ENCODE measurements at regions not wholly inside any gene's neighbourhood (a gene's known extent, or its start where the extent isn't known, plus 50 kb on each side); places are given as distances from the start of the nearest gene placed in this dataset.

GRCh38 chr5:18216016-18216415 is 581.8 kb downstream of the TAF11L14 start:
- TF ChIP-seq, protein P1, sequence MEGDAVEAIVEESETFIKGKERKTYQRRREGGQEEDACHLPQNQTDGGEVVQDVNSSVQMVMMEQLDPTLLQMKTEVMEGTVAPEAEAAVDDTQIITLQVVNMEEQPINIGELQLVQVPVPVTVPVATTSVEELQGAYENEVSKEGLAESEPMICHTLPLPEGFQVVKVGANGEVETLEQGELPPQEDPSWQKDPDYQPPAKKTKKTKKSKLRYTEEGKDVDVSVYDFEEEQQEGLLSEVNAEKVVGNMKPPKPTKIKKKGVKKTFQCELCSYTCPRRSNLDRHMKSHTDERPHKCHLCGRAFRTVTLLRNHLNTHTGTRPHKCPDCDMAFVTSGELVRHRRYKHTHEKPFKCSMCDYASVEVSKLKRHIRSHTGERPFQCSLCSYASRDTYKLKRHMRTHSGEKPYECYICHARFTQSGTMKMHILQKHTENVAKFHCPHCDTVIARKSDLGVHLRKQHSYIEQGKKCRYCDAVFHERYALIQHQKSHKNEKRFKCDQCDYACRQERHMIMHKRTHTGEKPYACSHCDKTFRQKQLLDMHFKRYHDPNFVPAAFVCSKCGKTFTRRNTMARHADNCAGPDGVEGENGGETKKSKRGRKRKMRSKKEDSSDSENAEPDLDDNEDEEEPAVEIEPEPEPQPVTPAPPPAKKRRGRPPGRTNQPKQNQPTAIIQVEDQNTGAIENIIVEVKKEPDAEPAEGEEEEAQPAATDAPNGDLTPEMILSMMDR (IDR thresholded peaks at IDR 0.05; ENCODE audit: low read depth, low read length, poor library complexity, severe bottlenecking) = no peak
- no peak for TF ChIP-seq EZH2phosphoT487 (IDR thresholded peaks at IDR 0.05; ENCODE audit: borderline replicate concordance, low read length)
- H3K9me3 ChIP-seq (ENCODE audit: control insufficient read depth, insufficient read depth, low read length) = no peaks in the 10 kb centered on the region
- no peaks in the 10 kb centered on the region for H3K27me3 ChIP-seq (ENCODE audit: control insufficient read depth, low read length)
- no peak overlapping the region for H3K4me3 ChIP-seq (ENCODE audit: low read length)
- H3F3A ChIP-seq (ENCODE audit: control insufficient read depth, insufficient read depth) = no peaks in the 10 kb centered on the region
- no peaks in the 10 kb centered on the region for H3K36me3 ChIP-seq (ENCODE audit: control insufficient read depth, low read length)
- H3K9me2 ChIP-seq (replicated peaks; ENCODE audit: control insufficient read depth, low read length) = no peaks in the 10 kb centered on the region
- H3K27ac ChIP-seq (ENCODE audit: low read depth, low read length) = no peak overlapping the region
- H3K4me1 ChIP-seq (ENCODE audit: control insufficient read depth, low read length) = no peaks in the 10 kb centered on the region
- no peak overlapping the region for H3K4me2 ChIP-seq (ENCODE audit: low read length)
- H3K79me2 ChIP-seq (ENCODE audit: control insufficient read depth, low read length) = no peaks in the 10 kb centered on the region
- no peaks in the 10 kb centered on the region for H4K20me1 ChIP-seq (ENCODE audit: control insufficient read depth, insufficient read depth, low read depth, low read length)

- no peaks in the 10 kb centered on the region for H3K36me3 ChIP-seq (ENCODE audit: control insufficient read depth, low read length)
- H3K27me3 ChIP-seq (ENCODE audit: control insufficient read depth, low read length) = no peaks in the 10 kb centered on the region
- no peaks in the 10 kb centered on the region for H3K9me2 ChIP-seq (replicated peaks; ENCODE audit: control insufficient read depth, low read length)
- no peaks in the 10 kb centered on the region for H3K79me2 ChIP-seq (ENCODE audit: control insufficient read depth, low read length)
- no peak overlapping the region for H3K4me3 ChIP-seq (ENCODE audit: low read length)
- no peak for TF ChIP-seq EZH2phosphoT487 (IDR thresholded peaks at IDR 0.05; ENCODE audit: borderline replicate concordance, low read length)
- TF ChIP-seq, protein P1 (IDR thresholded peaks at IDR 0.05; ENCODE audit: low read depth, low read length, poor library complexity, severe bottlenecking) = no peak
- H3K27ac ChIP-seq (ENCODE audit: low read depth, low read length) = no peak overlapping the region
- H3K4me2 ChIP-seq (ENCODE audit: low read length) = no peak overlapping the region
- H3K4me1 ChIP-seq (ENCODE audit: control insufficient read depth, low read length) = no peaks in the 10 kb centered on the region
- H3K9me3 ChIP-seq (ENCODE audit: control insufficient read depth, insufficient read depth, low read length) = no peaks in the 10 kb centered on the region
- no peaks in the 10 kb centered on the region for H3F3A ChIP-seq (ENCODE audit: control insufficient read depth, insufficient read depth)
- no peaks in the 10 kb centered on the region for H4K20me1 ChIP-seq (ENCODE audit: control insufficient read depth, insufficient read depth, low read depth, low read length)
Observed at GRCh38 chr5:18216729-18217128, 582.5 kb downstream of the TAF11L14 start.

GRCh38 chr5:18219241-18219640 is 585.0 kb downstream of the TAF11L14 start:
- Histone ChIP-seq H3K4me2 (ENCODE audit: low read length) (no peak overlapping the region), H3F3A (ENCODE audit: control insufficient read depth, insufficient read depth) (no peaks in the 10 kb centered on the region), H3K27me3 (ENCODE audit: control insufficient read depth, low read length) (no peaks in the 10 kb centered on the region), H3K27ac (ENCODE audit: low read depth, low read length) (no peak overlapping the region), H3K9me3 (ENCODE audit: control insufficient read depth, insufficient read depth, low read length) (no peaks in the 10 kb centered on the region), H3K79me2 (ENCODE audit: control insufficient read depth, low read length) (no peaks in the 10 kb centered on the region), H3K36me3 (ENCODE audit: control insufficient read depth, low read length) (no peaks in the 10 kb centered on the region), H3K4me1 (ENCODE audit: control insufficient read depth, low read length) (no peaks in the 10 kb centered on the region), H4K20me1 (ENCODE audit: control insufficient read depth, insufficient read depth, low read depth, low read length) (no peaks in the 10 kb centered on the region), H3K4me3 (ENCODE audit: low read length) (no peak overlapping the region), H3K9me2 (replicated peaks; ENCODE audit: control insufficient read depth, low read length) (no peaks in the 10 kb centered on the region)
- TF ChIP-seq, protein P1 (IDR thresholded peaks at IDR 0.05; ENCODE audit: low read depth, low read length, poor library complexity, severe bottlenecking) = no peak
- TF ChIP-seq EZH2phosphoT487 (IDR thresholded peaks at IDR 0.05; ENCODE audit: borderline replicate concordance, low read length) = no peak

DNA sequence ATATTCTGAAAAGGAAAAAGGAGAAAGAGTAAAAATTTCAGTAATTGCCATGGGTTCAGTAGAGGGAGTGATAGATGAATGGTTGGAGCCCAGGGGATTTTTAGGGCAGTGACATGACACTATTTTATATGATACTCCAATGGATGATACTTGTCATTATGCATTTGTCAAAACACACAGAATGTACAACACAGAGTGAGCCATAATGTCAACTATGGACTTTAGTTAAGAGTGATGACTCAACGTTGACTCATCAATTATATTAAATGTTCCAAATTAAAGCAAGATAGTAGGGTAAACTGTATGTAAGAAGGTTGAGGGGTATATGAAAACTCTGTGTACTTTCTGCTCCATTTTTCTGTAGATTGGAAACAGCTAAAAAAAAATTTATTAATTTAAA is 586.4 kb downstream of the TAF11L14 start:
- Histone ChIP-seq H3K4me2 (ENCODE audit: low read length) (no peak overlapping the region), H3K27ac (ENCODE audit: low read depth, low read length) (no peak overlapping the region), H3K9me3 (ENCODE audit: control insufficient read depth, insufficient read depth, low read length) (no peaks in the 10 kb centered on the region), H3K9me2 (replicated peaks; ENCODE audit: control insufficient read depth, low read length) (no peaks in the 10 kb centered on the region), H3K4me1 (ENCODE audit: control insufficient read depth, low read length) (no peaks in the 10 kb centered on the region), H3F3A (ENCODE audit: control insufficient read depth, insufficient read depth) (no peaks in the 10 kb centered on the region), H4K20me1 (ENCODE audit: control insufficient read depth, insufficient read depth, low read depth, low read length) (no peaks in the 10 kb centered on the region), H3K79me2 (ENCODE audit: control insufficient read depth, low read length) (no peaks in the 10 kb centered on the region), H3K27me3 (ENCODE audit: control insufficient read depth, low read length) (no peaks in the 10 kb centered on the region), H3K4me3 (ENCODE audit: low read length) (no peak overlapping the region), H3K36me3 (ENCODE audit: control insufficient read depth, low read length) (no peaks in the 10 kb centered on the region)
- TF ChIP-seq, protein P1 (IDR thresholded peaks at IDR 0.05; ENCODE audit: low read depth, low read length, poor library complexity, severe bottlenecking) = no peak
- TF ChIP-seq EZH2phosphoT487 (IDR thresholded peaks at IDR 0.05; ENCODE audit: borderline replicate concordance, low read length) = no peak
